AG10803 (cell line): ENCODE measurements at regions not wholly inside any gene's neighbourhood (a gene's known extent, or its start where the extent isn't known, plus 50 kb on each side); places are given as distances from the start of the nearest gene placed in this dataset.

Source experiments
- DNase-seq: peaks from one replicate; pipeline ENCODE4 v3.0.0; 2010; ENCODE audit warnings: low read depth
- H3K4me3 ChIP-seq: 2 replicates; pipeline ENCODE4 v1.5.1; 2011; ENCODE audit warnings: mild to moderate bottlenecking, low read length, control low read depth
- CTCF ChIP-seq: conservative IDR thresholded peaks from 2 replicates; pipeline ENCODE4 v1.5.1; 2011; ENCODE audit warnings: mild to moderate bottlenecking, low read length, control low read depth, inconsistent platforms

- H3K4me3 ChIP-seq, result no peak overlapping the region
- no peak for DNase-seq
- TF ChIP-seq CTCF, result no peak
Observed at GRCh38 chr20:7361321-7361720, 578.9 kb downstream of the HAO1 start.

- TF ChIP-seq CTCF, result no peak
- no peak for DNase-seq
- H3K4me3 ChIP-seq, result no peak overlapping the region
Observed at GRCh38 chr20:7361931-7362330, 578.3 kb downstream of the HAO1 start.

GRCh38 chr20:7362601-7363000 lies 577.7 kb downstream of the HAO1 start:
- H3K4me3 ChIP-seq, result no peak overlapping the region
- no peak for TF ChIP-seq CTCF
- DNase-seq, result no peak

- H3K4me3 ChIP-seq, result no peak overlapping the region
- TF ChIP-seq CTCF, result no peak
- no peak for DNase-seq
Observed at GRCh38 chr20:7366189-7366588, 574.1 kb downstream of the HAO1 start.

- DNase-seq, result no peak
- H3K4me3 ChIP-seq, result no peak overlapping the region
- TF ChIP-seq CTCF, result no peak
Observed at GRCh38 chr20:7371518-7372163, 568.6 kb downstream of the HAO1 start.

GRCh38 chr20:7375905-7376304 lies 564.4 kb downstream of the HAO1 start:
- DNase-seq, result no peak
- peak; percentile 50 for TF ChIP-seq CTCF

GRCh38 chr20:7378864-7379605 lies 561.2 kb downstream of the HAO1 start:
- H3K4me3 ChIP-seq, result no peak overlapping the region
- no peak for DNase-seq
- no peak for TF ChIP-seq CTCF

More at GRCh38 chr20:7375905-7376304, 564.4 kb downstream of the HAO1 start:
- no peak overlapping the region for H3K4me3 ChIP-seq
